NCI-H2081 (cell line): ENCODE measurements at regions not wholly inside any gene's neighbourhood (a gene's known extent, or its start where the extent isn't known, plus 50 kb on each side); places are given as distances from the start of the nearest gene placed in this dataset.

Source experiments
- DNase-seq, 2 experiments: peaks; one replicate each; lab custom pipeline; 2025; lab: John Stamatoyannopoulos, UW

DNA sequence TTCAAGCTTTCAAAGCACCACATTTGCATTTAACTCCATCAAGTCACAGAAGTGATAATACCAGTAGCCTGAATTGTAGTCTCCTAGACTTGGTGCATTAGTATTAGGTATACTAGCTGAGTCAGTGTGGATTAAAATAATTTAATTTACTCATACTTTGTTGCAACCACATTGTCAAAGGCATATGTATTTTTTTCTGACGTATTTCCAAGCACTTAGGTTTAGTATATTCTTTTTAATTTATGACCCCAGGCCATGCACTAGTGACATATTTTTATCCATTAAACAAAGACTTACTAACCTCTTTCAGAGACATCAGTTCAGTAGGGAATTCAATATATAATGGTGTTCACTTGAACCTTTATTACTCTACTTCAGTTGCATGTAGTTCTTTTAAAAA lies 1894.5 kb downstream of the NCAM2 start:
- DNase-seq, result no peak

DNA sequence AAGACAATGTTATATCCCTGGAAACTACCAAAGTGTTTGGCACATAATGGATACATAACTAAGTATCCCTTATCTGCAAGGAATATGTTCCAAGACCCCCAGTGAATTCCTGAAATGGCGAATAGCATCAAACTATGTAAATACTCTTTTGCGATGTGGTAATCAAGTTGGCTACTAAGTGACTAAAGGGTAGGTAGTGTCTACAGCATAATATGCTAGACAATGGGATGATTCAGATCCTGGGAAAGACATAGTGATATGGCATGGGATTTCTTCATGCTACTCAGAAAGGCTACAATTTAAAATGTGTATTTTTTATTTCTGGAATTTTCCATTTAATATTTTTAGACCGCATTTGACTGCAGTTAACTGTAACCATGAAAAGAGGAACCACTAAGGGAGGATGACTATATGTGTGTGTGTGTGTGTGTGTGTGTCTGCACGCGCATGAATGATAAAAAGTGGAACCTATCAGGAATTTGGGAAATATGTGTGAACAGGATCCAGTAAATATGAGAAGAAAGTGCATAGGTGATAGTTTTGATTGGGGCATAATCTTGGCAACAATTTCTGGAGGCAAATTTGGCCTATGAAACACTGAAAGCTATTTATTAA lies 1899.9 kb downstream of the NCAM2 start:
- DNase-seq, result no peak

DNA sequence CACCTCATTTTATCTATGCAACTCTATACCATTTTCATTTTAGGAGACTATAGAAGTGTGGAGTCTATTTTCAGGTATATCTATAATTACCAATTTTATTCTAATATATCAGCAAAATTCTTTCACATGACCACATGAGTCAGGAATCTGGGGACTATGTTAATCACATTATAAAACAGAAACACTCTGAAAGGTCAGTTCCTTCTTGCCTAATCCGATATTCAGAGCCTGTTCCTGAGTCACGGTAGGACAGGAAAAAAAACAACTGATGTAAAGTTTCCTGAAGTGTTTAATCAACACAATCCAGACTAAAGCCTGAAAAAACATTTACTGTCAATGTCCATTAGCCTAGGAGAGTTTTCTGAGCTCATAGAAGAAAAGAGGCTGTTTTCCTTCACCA lies 1902.3 kb downstream of the NCAM2 start:
- no peak for DNase-seq

DNA sequence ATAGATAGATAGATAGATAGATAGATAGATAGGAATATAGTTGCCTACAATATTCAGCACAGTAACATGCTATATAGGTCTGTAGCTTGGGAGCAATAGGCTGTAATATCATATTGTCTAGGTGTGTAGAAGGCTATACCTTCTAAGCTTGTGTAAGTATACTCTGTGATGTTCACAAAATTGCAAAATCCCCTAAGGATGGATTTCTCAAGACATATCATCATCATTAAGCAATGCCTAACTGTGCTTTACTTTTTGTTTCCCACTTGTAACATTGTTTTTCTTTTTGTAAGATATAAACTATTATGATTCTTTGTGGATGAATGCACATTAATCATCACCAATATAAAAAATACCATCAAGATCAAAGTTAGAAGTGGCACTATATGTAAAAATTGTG lies 1905.6 kb downstream of the NCAM2 start:
- no peak for DNase-seq

DNA sequence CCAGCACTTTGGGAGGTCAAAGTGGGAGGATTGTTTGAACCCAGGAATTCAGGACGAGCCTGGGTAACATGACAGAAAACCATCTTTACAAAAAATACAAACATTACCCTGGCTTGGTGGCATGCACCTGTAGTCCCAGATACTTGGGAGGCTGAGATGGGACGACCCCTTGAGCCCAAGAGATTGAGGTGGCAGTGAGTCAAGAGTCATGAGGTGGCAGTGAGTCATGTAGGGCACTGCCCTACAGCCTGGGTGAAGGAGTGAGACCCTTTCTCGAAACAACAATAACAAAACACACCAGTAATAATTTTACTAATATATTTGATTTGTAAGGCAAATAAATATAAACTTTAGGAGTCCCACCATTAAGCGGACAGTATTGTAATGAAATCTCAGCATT lies 1906.2 kb downstream of the NCAM2 start:
- DNase-seq, result no peak

DNA sequence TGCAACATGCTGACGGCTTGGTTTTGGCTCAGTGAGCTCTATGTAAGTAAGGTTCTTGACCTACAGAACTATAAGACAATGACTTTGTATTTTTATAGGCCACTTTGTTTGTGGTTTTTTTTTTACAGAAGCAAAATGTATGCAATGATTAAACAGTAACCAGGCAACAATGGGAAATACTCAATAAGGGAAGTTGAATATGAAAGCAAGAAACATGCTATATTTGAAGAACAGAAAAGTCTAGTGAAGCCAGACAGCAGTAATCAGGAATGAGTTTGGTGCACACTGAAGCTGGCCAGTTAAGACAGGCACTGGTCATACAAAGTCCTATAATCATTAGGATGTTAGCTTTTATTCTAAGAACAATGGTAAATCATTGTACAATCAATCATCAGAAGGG lies 1926.8 kb downstream of the NCAM2 start:
- no peak for DNase-seq

DNA sequence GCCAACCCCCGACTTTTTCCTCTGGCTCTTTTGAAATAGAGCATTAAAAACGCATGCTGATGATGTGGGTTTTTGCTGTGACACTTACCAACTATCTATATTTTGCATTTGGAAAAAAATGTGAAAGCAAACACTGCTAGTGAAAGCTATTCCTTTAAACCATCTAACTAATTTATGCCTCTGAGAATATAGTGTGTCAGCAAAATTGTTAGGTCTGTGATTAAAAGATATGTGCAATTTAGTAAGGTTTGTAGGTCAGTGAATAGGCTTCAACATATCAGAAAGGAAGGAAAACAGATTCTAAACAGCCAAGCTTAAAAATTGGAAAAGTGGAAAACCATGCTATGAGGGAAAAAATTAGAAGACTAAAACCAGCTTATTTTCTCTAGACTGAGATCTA lies 1929.3 kb downstream of the NCAM2 start:
- DNase-seq, result no peak

DNA sequence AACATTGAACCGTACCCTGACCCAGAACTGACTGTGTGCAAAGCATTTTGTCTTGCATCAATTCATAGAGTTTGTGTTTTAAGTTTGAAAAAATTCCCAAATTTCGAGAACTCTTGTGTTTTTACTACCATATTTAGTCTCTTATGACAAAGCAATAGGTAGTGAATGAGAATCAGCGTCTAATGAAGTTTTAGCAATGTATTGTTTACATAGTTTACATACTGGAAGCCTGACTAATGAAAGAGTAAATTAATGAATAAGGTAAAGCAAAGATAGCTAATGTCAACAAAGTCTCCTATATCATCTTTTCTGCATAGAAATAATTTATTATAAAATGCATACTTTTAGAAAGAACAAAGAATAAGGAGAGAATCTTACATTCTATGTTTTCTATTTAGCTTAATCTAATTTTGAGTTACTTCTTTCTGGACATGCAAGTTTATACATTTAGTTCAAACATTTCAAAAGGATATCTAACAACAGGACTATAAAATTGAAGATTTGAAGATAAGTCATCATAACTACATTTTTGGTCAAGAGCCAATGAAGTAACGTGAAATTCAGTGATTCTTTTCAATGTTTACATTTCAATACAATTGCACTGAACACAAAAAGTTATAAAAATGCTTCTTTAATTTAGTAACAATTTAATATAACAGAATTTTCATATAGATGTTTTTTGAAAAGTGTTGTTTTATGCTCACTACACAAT lies 1943.7 kb downstream of the NCAM2 start:
- DNase-seq, result no peak

DNA sequence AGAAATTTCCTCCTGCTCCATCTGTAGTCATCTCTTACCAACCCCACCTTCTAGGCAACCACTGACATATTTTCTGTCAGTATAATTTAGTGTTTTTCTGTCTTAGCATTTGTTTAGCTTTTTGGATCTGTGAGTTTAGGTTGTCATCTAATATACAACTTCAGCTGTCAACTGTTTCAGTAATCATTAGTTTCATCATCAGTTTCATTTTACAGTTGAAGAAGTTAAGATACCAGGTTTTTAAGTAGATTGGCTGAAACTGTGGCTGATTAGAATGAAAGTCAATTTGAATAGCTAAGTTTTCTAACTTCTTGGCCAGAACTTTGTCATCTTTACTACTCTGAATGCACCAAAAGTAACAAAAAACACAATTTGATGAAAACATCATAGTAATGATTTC lies 1957.3 kb downstream of the NCAM2 start:
- no peak for DNase-seq

DNA sequence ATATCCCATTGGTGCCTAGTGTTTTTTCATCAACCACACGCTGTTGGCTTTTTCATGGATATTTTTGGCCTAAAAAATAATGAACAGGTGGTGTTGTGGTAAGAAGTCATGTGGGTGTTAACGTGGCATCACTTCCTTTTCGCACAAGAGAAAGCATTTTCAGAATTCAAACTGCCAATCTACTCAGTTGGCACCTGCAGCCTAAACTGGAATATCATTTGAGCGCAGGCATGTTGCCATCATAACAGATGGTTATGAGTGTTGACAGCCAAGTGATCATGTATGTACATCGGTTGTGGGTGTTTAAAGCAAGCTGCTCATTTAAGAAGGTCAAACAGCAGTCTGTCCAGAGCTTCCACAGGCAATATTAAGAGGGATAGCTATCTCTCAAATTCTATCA lies 1963.0 kb downstream of the NCAM2 start:
- no peak for DNase-seq

DNA sequence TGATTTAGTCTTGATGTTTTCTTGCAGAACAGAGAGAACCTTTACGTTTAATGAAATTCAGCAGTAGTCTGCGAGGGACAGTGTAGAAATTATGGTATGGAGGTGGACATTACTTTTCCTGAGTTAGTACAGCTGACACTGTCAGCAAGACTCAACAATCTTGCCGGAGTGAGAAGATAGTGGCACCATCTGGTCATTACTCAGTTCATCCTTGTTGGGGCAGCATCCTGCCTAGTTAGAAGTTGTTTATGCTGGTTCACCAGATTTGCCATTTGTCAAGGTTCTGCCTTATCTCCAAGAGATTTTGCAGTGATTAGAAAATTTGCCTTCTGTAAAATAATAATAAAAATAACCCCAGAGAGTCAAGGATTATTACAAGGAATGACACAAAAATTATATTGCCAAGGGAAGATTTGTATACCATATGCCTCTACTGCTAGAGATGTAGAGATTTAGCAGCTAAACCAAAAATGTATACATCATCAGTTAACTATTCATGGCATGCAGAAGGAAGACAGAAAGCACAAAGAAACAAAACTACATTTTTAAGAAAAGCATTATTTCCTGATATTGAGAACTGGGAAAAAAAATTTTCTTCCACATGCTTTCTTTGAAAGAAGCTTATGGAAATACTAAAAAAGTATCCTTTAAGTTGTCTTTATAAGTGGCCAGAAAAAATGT lies 1967.4 kb downstream of the NCAM2 start:
- no peak for DNase-seq

DNA sequence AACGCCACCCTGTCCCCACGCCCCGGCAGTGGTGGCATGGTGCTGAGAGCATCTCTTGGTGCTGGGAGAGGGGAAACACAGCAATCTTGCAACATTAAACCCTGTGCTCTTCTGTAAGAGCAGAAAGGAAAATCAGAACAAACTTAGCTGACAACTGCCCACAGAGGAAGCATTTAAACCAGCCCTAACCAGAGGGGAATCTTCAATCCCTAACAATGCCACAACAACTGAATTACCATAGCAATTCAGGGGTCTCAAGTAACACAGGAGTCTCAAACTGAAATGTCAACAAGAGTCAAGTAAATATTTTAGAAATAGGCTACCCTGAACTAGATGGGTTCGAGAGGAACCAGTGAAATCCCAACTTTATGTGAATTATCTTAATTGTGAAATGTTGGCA lies 1983.6 kb downstream of the NCAM2 start:
- DNase-seq, result no peak

DNA sequence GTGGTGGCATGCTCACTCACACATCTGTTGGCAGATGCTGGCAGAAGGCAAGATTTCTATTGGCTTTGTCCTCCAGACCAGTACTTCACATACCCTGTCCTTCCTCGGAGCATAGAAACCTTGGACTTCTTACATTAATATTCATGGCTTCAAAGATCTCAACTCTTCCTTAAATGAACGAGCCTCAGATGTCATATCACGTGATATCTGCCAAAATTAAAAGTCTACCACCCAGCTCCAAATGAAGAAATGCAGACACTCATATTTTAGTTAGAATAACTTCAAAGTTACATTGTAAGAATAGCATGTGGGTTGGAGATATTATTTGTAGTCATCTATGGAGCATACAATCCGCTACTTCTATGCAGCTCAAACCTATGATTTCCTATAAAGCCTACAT lies 1994.9 kb downstream of the NCAM2 start:
- no peak for DNase-seq

DNA sequence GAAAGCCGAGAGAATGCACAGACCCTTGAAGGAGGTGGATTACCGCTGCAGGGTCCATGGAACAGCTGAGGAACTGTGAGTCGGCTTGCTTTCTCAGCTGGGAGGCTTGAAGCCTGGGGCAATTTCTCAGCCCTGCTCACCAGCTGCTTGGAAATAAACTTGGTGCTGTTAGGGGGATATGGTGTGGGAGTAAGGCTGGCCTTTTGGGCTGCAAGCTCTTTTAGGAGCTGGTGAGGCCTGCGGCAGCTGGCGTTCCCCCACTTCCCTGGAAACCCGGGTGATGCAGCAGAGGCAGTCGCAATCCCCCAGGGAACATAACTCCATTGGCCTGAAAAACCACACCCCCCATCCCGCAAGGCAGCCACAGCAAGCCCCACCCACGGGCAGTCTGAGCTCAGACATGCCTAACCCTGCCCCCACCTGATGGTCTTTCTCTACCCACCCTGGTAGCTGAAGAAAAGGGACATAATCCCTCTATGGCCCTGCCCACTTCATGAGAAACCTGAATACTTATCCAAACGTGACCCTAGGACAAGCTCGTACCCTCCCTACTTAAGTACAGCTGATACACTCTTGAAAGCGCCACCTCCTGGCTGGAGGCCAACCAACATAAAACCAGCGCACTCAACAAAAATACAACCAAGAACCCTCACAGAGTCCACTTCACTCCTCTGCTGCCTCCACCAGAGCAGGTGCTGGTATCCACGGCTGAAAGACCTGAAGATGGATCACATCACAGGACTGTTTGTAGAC lies 1995.8 kb downstream of the NCAM2 start:
- no peak for DNase-seq

DNA sequence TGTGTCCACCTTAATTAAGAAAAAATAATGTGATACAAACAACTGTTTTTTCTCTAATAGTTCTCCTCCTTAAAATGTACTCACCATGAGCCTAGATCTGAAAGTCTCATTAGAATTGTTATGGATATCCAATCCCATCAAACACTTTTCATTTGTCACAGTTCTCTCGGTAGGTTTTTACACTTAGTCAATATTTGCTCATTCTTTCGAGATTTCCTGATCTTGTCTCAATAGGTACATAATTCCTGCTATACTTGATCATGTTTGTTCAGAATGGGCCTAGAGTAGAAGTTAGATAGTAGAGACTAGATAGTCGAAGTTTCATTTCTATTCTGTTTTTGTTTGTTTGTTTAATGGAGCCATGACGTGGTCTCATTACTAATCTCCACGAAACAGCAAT lies 2005.7 kb downstream of the NCAM2 start:
- no peak for DNase-seq

DNA sequence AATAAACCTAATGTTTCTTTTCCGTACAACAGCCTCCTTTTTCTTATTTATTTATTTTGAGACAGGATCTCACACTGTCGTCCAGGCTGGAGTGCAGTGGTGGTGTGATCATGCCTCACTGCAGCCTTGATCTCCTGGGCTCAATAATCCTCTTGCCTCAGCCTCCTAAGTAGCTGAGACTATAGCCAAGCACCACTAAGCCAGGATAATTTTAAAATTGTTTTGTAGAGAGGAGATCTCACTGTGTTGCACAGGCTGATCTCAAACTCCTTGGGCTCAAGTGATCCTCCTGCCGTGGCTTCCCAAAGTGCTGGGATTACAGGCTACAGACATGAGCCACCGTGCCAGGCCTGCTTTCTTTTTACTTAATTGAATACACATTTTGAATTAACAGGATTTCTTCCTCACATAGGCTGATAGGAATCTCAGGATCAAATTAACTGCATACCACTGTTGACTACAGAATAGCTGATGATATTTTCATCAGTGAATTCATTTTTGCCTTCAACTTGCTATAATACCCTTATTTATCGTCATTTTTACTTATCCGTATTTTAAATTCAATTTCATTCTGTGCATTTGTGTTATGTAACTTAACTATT lies 2010.5 kb downstream of the NCAM2 start:
- no peak for DNase-seq

DNA sequence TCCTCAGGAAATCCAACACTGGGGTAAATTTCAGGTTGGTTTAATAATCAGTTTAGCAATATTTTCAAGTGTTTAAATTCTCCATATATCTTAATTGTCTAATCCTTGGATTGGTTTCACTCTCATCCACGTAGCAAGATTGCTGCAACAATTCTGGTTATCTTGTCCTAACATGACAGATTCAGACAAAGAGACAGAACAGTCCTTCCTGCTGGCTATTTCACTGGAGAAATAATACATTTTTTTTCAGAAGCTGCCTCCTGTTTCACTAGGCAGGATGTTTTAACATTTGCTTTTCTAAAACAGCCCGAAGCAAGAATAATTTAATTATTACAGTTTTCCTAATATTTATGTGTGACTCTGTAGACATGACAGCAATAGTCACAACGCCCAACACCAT lies 2011.2 kb downstream of the NCAM2 start:
- DNase-seq, result no peak

DNA sequence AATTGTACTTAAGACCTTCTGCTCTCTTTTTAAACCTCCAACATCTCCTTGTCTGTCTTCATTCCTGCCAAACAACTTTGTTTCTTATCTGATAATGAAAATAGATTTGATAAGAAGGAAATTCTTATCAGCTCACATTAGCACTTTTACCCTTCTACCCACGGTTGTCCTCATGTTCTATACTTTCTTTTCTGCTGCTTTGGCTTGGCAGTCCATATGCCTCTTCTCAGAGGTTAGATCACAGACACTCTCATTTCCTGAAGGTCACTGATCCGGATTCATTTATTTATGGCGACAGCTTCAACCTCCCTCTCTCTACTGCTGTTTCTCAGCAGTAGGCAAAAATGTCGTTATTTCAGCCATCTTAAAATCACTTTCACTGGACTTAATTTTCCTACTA lies 2015.8 kb downstream of the NCAM2 start:
- DNase-seq, result no peak

DNA sequence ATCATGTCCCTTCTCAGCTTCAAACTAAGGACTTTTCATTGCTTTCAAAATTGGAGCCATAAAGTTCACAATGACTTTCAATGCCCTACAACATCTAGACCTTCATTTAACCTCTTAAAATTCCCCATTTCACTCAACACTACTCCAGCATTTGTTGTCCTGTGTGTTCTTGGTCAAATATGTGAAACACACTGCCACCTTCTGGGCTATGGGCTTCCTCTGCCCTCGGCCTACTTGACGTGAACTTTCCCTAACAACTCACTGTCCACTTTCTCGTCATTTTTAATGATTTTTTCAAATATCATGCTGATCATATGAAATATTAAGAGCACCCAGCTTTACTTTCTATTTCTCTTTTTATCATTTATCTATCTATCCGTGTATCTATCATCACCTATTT lies 2018.4 kb downstream of the NCAM2 start:
- DNase-seq, result peak; percentile 1 to 11

DNA sequence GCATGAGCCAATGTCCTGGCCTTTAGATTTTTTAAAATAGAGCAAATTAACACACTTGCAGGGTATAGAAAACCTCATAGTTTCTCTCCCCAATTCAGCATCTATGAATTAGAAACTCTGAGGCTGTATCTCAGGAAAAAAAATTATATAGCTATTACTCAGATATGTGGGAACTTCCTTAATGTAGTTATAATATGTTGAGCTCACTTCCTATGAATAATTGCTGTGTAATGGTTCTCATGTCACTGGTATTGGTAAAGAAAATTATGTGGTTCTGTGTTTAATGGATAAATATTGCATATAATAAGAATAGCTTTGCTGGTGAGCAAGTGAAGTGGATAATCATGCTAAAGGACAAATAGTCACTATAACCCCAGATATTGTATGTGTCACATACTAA lies 2019.8 kb downstream of the NCAM2 start:
- no peak for DNase-seq

DNA sequence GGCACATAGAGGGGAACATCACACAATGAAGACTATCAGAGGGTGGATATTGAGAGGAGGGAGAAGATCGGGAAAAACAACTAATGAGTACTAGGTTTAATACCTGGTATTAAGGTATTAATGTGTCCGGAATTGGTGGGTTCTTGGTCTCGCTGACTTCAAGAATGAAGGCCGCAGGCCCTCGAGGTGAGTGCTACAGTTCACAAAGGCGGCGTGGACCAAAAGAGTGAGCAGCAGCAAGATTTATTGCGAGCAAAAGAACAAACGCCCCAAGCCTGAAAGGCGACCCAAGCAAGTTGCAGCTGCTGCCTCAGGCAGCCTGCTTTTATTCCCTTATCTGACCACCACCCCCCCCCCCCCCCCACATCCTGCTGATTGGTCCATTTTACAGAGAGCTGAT lies 2022.8 kb downstream of the NCAM2 start:
- DNase-seq, result no peak

DNA sequence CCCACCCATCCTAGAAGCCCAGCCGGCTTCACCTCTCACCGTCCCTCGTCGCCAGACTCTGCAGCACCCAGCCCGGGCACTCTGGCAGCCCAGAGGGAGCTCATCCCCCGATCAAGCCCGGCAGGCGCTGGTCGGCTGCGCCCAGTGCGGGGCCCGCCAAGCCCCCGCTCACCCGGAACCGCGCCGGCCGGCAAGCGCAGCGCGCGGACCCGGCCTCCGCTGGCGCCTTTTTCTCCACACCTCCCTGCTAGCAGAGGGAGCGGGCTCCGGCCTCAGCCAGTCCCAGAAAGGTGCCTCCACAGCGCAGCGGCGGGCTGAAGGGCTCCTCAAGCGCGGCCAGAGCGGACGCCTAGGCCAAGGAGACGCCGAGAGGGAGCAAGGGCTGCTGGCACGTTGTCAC lies 2023.3 kb downstream of the NCAM2 start:
- no peak for DNase-seq
